NCI-H146 (cell line): ENCODE measurements at regions not wholly inside any gene's neighbourhood (a gene's known extent, or its start where the extent isn't known, plus 50 kb on each side); places are given as distances from the start of the nearest gene placed in this dataset.
"Not testable (repeated sequence)": the region's sequence is repeated elsewhere in the genome, so short reads cannot be mapped to it uniquely, and the experiment has no call there.

Experiments used
- DNase-seq: peaks from one replicate; lab custom pipeline; 2025; lab: John Stamatoyannopoulos, UW

- no peak for DNase-seq
Measured at GRCh38 chr10:62658516-62658915, 146.0 kb upstream of the ADO start.

- no peak for DNase-seq
Measured at GRCh38 chr10:62661143-62661542, 143.4 kb upstream of the ADO start.

GRCh38 chr10:62662486-62662885 is 142.0 kb upstream of the ADO start:
- no peak for DNase-seq

- no peak for DNase-seq
Measured at GRCh38 chr10:62665771-62666170, 138.7 kb upstream of the ADO start.

GRCh38 chr10:62666275-62666674 is 138.2 kb upstream of the ADO start:
- no peak for DNase-seq

GRCh38 chr10:62669341-62669740 is 135.2 kb upstream of the ADO start:
- no peak for DNase-seq

GRCh38 chr10:62671104-62671503 is 133.4 kb upstream of the ADO start:
- DNase-seq = no peak

GRCh38 chr10:62681211-62681940 is 123.1 kb upstream of the ADO start:
- no peak for DNase-seq

GRCh38 chr10:62684911-62685310 is 119.6 kb upstream of the ADO start:
- no peak for DNase-seq

- no peak for DNase-seq
Measured at GRCh38 chr10:62687230-62687748, 117.2 kb upstream of the ADO start.

- no peak for DNase-seq
Measured at GRCh38 chr10:62688971-62689700, 115.4 kb upstream of the ADO start.

GRCh38 chr10:62689712-62690111 is 114.8 kb upstream of the ADO start:
- DNase-seq = no peak

GRCh38 chr10:62690703-62691102 is 113.8 kb upstream of the ADO start:
- DNase-seq = no peak

- DNase-seq = no peak
Measured at GRCh38 chr10:62691336-62691735, 113.2 kb upstream of the ADO start.

- no peak for DNase-seq
Measured at GRCh38 chr10:62692085-62692484, 112.4 kb upstream of the ADO start.

- DNase-seq = no peak
Measured at GRCh38 chr10:62693306-62693705, 111.2 kb upstream of the ADO start.

- DNase-seq = no peak
Measured at GRCh38 chr10:62694537-62695126, 109.9 kb upstream of the ADO start.

- DNase-seq = no peak
Measured at GRCh38 chr10:62696798-62697197, 107.7 kb upstream of the ADO start.

GRCh38 chr10:62699148-62699547 is 105.4 kb upstream of the ADO start:
- no peak for DNase-seq

GRCh38 chr10:62704121-62704520 is 100.4 kb upstream of the ADO start:
- not testable (repeated sequence) for DNase-seq

- DNase-seq = no peak
Measured at GRCh38 chr10:62705789-62706188, 98.7 kb upstream of the ADO start.

- no peak for DNase-seq
Measured at GRCh38 chr10:62707810-62708209, 96.7 kb upstream of the ADO start.

GRCh38 chr10:62708569-62708968 is 96.0 kb upstream of the ADO start:
- DNase-seq = no peak
